Activated CD4-positive, alpha-beta T cell treated with anti-CD3 and anti-CD28 coated beads, Interleukin-10, Interleukin-2, amounts not matched to agents 100 ng/mL and 50 ng/mL, durations not matched to agents 16 hours and 8 hours (primary cell): ENCODE measurements at regions not wholly inside any gene's neighbourhood (a gene's known extent, or its start where the extent isn't known, plus 50 kb on each side); places are given as distances from the start of the nearest gene placed in this dataset.
"Not testable (repeated sequence)": the region's sequence is repeated elsewhere in the genome, so short reads cannot be mapped to it uniquely, and the experiment has no call there.

Source experiments
- DNase-seq: peaks from one replicate; pipeline ENCODE4 v3.0.0-alpha.2; 2020

GRCh38 chr5:32932241-32932935 lies 221.3 kb downstream of the NPR3 start:
- no peak for DNase-seq

DNA sequence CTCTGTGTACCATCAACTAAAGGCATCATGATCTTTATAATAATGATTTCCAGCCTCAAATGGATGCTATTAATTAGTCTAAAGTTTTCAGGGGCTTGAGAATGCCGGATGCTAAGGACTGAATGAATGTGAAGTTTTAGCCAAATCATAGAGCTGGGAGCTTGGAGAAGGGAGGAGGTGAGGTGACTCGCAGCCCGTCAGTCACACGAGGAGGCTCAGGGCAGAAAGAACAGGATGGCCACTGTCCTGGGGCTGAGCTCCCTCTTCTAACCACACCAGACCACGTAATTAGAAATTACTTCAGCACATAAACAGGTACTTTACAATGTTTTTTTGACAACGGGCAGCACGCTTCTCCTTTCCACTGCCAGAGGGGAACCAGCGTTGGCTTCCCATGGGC lies 222.6 kb downstream of the NPR3 start:
- DNase-seq = no peak

- no peak for DNase-seq
Observed at GRCh38 chr5:32934529-32934928, 223.4 kb downstream of the NPR3 start.

- DNase-seq = no peak
Observed at GRCh38 chr5:32935283-32935682, 224.2 kb downstream of the NPR3 start.

GRCh38 chr5:32936329-32936728 lies 225.2 kb downstream of the NPR3 start:
- DNase-seq = no peak

DNA sequence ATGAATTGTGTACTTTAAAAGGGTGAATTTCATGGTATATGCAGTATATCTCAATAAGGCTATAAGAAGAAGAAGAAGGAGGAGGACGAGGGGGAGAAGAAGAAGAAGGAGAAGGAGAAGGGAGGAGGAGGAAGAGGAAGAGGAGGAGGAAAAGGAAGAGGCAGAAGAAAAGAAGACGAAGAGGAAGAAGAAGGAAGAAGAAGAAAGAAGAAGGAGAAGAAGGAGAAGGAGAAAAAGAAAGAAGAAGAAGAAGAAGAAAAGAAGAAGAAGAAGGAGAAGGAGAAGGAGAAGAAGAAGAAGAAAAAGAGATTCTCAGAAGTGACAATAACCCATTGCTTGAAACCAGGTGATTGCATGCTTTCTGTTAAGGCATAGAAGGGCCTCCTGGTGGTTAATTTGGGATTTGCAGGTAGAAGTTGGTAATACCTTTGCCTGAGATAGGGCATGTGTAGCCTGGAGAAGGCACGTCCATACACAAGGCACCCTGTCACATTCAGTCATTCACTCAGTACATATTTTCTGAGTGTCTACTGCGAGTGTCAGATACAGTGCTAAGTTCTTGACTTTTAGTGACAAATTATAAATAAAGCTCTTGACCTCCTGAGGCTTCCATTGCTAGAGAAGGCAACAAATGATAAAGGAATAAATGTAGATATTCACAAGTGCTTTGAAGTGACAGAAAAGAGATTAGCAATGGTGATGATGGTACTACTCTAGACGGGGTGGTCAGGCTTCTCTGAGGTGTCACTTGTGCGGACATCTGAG lies 231.3 kb downstream of the NPR3 start:
- peak; percentile 41 for DNase-seq

- DNase-seq = no peak
Observed at GRCh38 chr5:32949286-32949970, 238.3 kb downstream of the NPR3 start.

GRCh38 chr5:32951003-32951402 lies 239.9 kb downstream of the NPR3 start:
- DNase-seq = no peak

GRCh38 chr5:32951878-32952277 lies 240.8 kb downstream of the NPR3 start:
- DNase-seq = no peak

GRCh38 chr5:32952421-32952820 lies 241.3 kb downstream of the NPR3 start:
- DNase-seq = not testable (repeated sequence)

- DNase-seq = no peak
Observed at GRCh38 chr5:32953694-32954093, 242.6 kb downstream of the NPR3 start.

DNA sequence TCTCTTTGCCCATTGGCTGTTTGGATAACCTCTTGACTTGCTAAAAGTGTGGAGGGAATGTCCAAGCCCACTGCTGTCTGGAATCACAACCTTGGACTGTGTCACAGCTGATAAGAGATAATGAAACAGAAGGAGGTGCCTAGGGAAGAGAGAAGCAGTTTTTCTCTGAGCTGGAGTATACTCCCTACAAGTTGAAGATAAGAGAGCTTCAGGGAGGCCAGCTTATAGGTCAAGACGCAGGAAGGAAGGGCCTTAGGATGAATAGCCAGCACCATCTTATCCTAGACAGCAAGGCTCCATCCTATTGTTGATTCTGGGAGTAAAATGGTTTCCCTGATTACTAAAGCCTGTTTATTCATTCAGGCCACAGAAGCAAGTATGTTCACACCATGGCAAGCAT lies 244.7 kb downstream of the NPR3 start:
- no peak for DNase-seq

DNA sequence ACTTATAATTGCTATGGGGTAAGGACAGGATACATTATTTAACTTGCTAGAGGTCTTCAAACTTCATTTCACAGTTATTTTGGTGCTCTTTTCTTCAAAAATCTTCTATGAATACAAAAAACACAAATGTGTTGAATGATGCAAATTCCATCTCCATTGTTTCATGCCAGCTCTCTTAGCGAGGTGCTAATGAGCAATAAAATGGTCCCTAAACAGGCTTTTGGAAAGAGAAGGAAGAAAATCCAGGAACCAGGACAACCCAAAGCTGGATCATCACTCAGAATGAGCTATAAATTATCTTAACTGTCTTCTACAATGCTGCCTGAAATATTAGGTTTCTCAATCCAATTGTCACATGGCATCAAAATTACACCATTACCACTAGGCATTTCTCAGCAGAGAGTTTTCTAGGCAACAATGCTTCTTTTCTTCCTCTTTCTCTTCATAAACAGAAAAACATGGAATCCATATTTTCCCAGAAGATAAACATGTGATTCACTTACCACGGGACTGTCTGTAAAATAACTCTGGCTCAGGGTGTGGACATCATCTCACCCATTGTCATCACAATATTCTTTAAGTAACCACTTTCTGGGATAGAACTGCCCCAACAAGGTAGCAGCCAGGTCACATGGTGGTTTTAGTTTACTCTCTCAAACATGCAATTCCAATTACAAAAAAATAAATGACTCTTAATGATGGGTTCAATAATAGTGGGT lies 249.4 kb downstream of the NPR3 start:
- no peak for DNase-seq

- no peak for DNase-seq
Observed at GRCh38 chr5:32961059-32961415, 249.9 kb downstream of the NPR3 start.

- no peak for DNase-seq
Observed at GRCh38 chr5:32964261-32964660, 253.1 kb downstream of the NPR3 start.

DNA sequence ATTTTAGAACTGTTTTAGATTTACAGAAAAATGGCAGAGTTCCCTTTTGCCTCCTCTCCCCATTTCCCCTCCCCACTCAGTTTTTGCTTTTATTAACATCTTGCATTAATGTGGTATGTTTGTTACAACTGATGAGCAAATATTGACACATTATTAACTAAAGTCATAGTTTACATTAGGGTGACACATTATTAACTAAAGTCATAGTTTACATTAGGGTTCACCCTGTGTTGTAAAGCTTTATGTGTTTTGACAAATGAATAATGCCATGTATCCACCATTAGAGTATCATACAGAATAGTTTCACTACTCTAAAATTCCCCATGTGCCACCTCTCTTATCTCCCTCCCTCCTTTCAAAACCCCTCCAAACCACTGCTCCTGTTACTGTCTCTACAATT lies 262.5 kb downstream of the NPR3 start:
- DNase-seq = no peak

DNA sequence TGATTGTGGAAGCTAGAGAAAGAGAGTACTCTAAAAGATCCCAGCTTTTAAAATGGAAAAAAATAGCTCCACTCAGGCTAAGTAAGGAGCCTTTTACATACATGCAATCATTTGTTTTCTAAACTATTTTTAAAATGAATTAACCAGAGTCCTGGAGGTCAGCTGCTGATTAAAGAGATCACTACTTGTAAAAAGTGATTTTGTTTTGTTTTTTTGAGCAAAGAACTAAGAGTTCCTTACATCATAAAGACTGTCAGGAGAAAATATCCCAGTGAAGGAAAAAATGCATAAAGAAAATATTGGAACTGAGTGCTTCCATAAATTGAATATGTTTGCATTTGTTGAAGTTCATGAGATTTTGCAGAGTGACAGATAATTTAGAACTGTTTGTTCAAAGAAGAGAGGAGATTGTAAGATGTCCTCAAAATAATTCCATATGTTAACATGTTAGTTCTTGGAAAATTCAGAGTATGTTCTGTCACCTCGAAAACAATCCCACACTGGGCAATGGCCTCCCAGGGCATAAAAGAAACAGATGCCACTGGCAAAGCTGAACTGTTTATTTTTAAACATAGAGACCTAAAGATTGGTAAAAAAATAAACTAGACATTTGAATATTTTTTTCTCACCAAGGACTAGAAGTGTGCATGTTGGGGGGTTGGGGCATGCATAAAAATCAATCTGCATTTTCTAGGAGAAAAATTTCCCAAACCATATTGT lies 264.7 kb downstream of the NPR3 start:
- DNase-seq = no peak

DNA sequence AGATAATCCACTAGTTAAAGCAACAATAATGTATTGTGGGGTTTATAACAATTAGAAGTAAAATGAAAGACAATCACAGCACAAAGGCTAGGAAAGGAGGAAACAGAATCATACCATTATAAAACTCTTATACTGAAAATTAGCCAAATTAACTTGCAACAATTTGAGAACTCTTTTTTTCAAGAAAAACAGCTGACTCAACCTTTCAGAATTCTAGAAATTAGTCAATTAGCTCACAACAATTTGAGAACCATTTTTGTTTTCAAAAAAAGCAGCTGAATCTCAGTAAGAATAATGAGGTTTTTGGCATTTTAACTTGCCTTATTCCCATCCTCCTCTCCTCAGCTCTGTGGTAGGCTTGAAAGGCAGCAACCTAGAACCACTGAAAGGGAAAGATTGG lies 269.9 kb downstream of the NPR3 start:
- no peak for DNase-seq

- DNase-seq = no peak
Observed at GRCh38 chr5:32984851-32985610, 273.9 kb downstream of the NPR3 start.

DNA sequence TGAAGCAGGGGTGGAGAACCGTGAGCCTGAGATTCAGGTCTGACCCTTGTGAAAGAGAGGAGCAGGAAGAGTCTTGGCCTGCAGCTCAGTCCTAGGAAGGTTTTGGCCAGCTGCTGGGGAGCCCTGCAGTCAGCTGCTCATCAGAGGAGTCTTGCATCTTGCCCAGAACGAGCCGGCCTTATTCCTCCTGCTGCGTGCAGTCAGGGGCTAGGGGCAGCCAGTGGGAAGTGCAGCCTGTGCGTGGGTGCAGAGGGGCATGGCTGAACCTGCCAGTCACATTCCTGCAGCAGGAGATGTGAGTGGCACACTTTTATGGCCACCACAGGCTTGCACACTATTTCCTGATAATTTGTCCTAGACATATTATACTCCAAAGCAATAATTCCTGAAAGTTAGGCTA lies 278.7 kb downstream of the NPR3 start:
- DNase-seq = no peak

GRCh38 chr5:32990593-32991420 lies 279.7 kb downstream of the NPR3 start:
- DNase-seq = no peak
